Lower lobe of right lung (tissue), 2 donors: ENCODE measurements at regions not wholly inside any gene's neighbourhood (a gene's known extent, or its start where the extent isn't known, plus 50 kb on each side); places are given as distances from the start of the nearest gene placed in this dataset. TPM values are rescaled to one million over a fixed set of nuclear protein-coding genes. Genes with fewer than 3 reads are reported as not detected.
"Not testable (repeated sequence)": the region's sequence is repeated elsewhere in the genome, so short reads cannot be mapped to it uniquely, and the experiment has no call there.

Experiments
- ATAC-seq, 2 donors: fragments of 200-7000 bp; cut with Tn5 transposase; one replicate each; pipeline ENCODE4 v1.9.1; 2020 to 2022; ENCODE audit warnings: mild to moderate bottlenecking in 2 of 2, moderate library complexity in 2 of 2
- DNase-seq: peaks from one replicate; pipeline ENCODE4 v3.0.0-alpha.2; 2020
- H3K27ac ChIP-seq: fragments of 200-600 bp; one replicate; pipeline ENCODE4 v1.8.0; 2022
- H3K27me3 ChIP-seq: fragments of 200-600 bp; one replicate; pipeline ENCODE4 v1.8.0; 2022; ENCODE audit warnings: low read depth
- H3K36me3 ChIP-seq: fragments of 200-600 bp; one replicate; pipeline ENCODE4 v1.8.0; 2022; ENCODE audit warnings: mild to moderate bottlenecking
- H3K4me1 ChIP-seq: fragments of 200-600 bp; one replicate; pipeline ENCODE4 v1.8.0; 2022
- H3K4me3 ChIP-seq: fragments of 200-600 bp; one replicate; pipeline ENCODE4 v1.8.0; 2022; ENCODE audit warnings: mild to moderate bottlenecking
- H3K9me3 ChIP-seq: fragments of 200-600 bp; one replicate; pipeline ENCODE4 v1.8.0; 2022
- CTCF ChIP-seq: fragments of 200-600 bp; IDR thresholded peaks from one replicate; pipeline ENCODE4 v1.8.0; 2022; ENCODE audit warnings: antibody characterized with exemption, mild to moderate bottlenecking
- intact Hi-C: fragments of 100-400 bp; cut with DNase I; formaldehyde crosslinking; loops from one replicate; pipeline ENCODE4 v1.11.0; 2022
- microRNA-seq: library from miRNA; unstranded; fragments of <30 nt; microRNA quantifications from one replicate; pipeline ENCODE4 v1.2.0, GENCODE V29; 2020; ENCODE audit warnings: borderline number of aligned reads
- donor health status: DM: no; HTN: yes; CAD: no; lungs with severe emphysema.

GRCh38 chr20:25761596-25761995, 64.9 kb upstream of the ZNF337 start:
- no peaks in the 10 kb centered on the region for H3K9me3 ChIP-seq
- ATAC-seq (no peak), DNase-seq (no peak)
- H3K36me3 ChIP-seq: no peaks in the 10 kb centered on the region
- no peaks in the 10 kb centered on the region for H3K27me3 ChIP-seq
- no peak overlapping the region for H3K27ac ChIP-seq
- H3K4me1 ChIP-seq: no peaks in the 10 kb centered on the region
- TF ChIP-seq CTCF: no peak
- no peak overlapping the region for H3K4me3 ChIP-seq
- intact Hi-C loops: no loop called here

GRCh38 chr20:25761046-25761445, 64.4 kb upstream of the ZNF337 start:
- H3K36me3 ChIP-seq, H3K4me3 ChIP-seq, ATAC-seq, H3K9me3 ChIP-seq, H3K27me3 ChIP-seq, H3K4me1 ChIP-seq, H3K27ac ChIP-seq, intact Hi-C loops, DNase-seq: not testable (repeated sequence)

GRCh38 chr20:25750765-25751696, 54.4 kb upstream of the ZNF337 start:
- peak overlapping the region; percentile 44 for H3K27ac ChIP-seq

GRCh38 chr20:25750220-25750764, 53.6 kb upstream of the ZNF337 start:
- intact Hi-C loops: no loop called here
- H3K4me1 ChIP-seq: peaks cover 5% of the 10 kb centered on the region
- no peaks in the 10 kb centered on the region for H3K36me3 ChIP-seq
- ATAC-seq (no peak), DNase-seq (no peak)
- no peaks in the 10 kb centered on the region for H3K9me3 ChIP-seq
- peak overlapping the region; percentile 44 for H3K27ac ChIP-seq
- H3K4me3 ChIP-seq: peak overlapping the region; percentile 55
- TF ChIP-seq CTCF: no peak
- H3K27me3 ChIP-seq: no peaks in the 10 kb centered on the region

More at GRCh38 chr20:25750765-25751696, 54.4 kb upstream of the ZNF337 start:
- DNase-seq: peak; percentile 57
- no peaks in the 10 kb centered on the region for H3K36me3 ChIP-seq
- no peaks in the 10 kb centered on the region for H3K27me3 ChIP-seq
- H3K9me3 ChIP-seq: no peaks in the 10 kb centered on the region
- ATAC-seq: peak; percentile 97 to 99
- intact Hi-C loops: no loop called here
- H3K4me3 ChIP-seq: peak overlapping the region; percentile 55
- H3K4me1 ChIP-seq: peaks cover 5% of the 10 kb centered on the region
- TF ChIP-seq CTCF: no peak

GRCh38 chr20:25749649-25750048, 53.0 kb upstream of the ZNF337 start:
- Histone ChIP-seq H3K4me1 (peaks cover 5% of the 10 kb centered on the region), H3K36me3 (no peaks in the 10 kb centered on the region), H3K9me3 (no peaks in the 10 kb centered on the region), H3K4me3 (no peak overlapping the region), H3K27me3 (no peaks in the 10 kb centered on the region), H3K27ac (no peak overlapping the region)
- ATAC-seq (no peak), DNase-seq (no peak)
- no peak for TF ChIP-seq CTCF
- intact Hi-C loops: no loop called here

Small RNA genes in the stretch of these regions (microRNA-seq; reads per million reads assigned to microRNA genes)
- not detected for gene MIR663A
